CD4-positive, alpha-beta T cell treated with Interleukin-4 for 1 hour (primary cell): ENCODE measurements at regions not wholly inside any gene's neighbourhood (a gene's known extent, or its start where the extent isn't known, plus 50 kb on each side); places are given as distances from the start of the nearest gene placed in this dataset.
A peak's percentile ranks its signal among the peaks of the same experiment; 100 is the strongest.

ENCODE experiments used
- DNase-seq, 2 donors: peaks; one replicate each; pipeline ENCODE4 v3.0.0-alpha.2; 2020 to 2022

GRCh38 chr6:145370559-145370958, 364.8 kb downstream of the EPM2A start:
- DNase-seq = no peak

GRCh38 chr6:145372671-145373151, 362.6 kb downstream of the EPM2A start:
- DNase-seq = peak; percentile 12 to 64

DNA sequence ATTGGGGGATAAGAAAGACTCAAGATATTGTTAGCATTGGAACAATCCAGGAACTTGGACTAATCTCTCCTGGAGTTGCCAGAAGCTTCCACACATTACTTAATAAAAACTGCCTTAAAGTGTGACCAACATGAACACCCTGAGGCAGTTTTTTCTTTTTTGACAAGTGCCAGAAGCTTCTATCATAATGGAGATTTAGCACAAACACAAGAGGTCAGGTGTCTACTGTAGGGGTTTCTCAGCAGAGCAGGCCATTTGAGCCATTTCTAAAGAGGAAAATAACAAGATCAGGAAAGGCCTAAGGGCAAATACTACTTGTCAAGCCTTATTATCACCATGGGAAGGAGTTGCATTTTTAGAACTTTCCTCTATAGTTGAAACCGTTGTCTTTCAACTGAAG, 361.5 kb downstream of the EPM2A start:
- no peak for DNase-seq

DNA sequence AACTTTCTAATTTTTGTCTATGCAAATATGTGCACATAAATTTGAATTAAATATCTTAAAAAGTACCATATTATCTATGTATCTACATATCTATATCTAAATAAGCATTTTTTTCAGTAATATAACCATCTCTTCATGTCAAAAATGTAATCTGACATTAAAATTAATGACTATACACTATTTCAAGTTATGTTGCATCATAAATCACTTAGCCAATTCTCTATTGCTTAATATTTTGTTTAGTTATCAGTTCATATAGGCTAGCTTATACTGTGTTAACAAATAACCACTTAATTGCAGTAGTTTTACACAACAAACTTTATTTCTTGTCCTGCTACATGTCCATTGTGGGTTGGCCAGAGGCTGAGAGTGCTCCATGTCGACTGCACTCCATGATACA, 360.8 kb downstream of the EPM2A start:
- DNase-seq = no peak

- no peak for DNase-seq
These were observed 359.8 kb downstream of the EPM2A start for GRCh38 chr6:145375502-145375901.

DNA sequence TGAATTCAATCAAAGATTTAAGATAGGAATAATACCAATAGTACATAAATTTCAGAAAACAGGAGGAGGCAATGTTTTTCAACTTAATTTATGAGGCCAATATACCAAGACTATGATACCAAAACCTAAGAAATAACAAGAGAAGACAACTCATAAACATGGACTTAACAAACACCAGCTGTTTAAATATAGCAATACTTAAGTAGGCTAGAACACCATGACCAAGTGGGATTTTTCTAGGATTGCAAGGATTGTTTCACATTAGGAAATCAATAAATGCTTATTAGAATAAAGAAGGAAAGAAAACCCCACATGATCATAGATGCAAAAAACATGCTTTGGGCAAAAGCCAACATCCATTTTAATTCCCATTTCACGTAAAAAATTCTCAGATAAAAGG, 355.1 kb downstream of the EPM2A start:
- no peak for DNase-seq

DNA sequence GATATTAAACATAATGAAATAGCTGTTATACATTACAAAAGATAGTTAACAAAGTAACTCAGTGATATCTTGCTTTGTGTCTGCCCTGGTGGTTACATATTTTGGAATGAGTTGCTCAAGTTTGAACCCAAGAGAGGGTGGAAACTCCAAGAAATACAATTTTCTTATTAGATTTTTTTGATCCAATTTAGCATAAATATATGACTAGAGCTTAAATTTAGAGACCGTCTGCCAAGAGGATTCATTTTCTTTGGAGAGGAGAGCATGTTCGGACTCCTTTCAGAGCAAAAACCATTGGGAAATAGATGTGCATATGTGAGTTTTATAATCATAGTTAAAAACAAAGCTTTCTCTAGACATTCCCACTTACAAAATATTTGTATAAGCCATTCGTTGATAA, 353.4 kb downstream of the EPM2A start:
- no peak for DNase-seq

DNA sequence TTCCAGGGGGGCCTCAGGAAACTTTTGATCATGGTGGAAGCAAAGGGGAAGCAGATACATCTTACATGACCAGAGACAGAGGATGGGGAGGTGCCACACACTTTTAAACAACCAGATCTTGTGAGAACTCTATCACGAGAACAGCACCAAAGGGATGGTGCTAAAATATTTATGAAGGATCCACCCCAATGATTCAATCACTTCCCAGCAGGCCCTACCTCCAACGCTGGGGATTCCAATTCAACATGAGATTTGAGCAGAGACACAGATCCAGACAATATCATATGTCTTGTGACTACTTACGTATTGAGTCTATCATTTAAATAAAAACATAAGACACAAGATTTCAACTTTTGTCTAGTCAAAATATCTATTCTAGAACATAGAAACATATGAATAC, 351.9 kb downstream of the EPM2A start:
- no peak for DNase-seq

DNA sequence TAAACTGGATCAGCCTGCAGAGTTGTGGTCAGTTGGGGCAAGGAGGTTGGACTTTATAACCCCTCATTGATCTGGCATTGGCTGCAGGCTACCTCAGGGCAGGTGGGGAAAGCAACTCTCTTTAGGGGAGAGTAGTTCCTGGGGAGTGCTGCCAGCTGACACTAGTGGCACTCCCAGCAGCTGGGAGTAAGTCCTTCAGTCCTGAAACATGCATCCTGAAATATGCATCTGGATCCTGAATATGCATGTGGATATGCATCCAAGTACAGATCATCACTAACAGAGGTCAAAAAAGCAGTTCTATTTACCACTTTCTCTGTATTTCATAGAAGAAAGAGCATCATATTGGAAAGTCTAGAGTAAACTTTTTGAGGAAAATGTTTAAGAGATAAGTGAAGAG, 350.8 kb downstream of the EPM2A start:
- no peak for DNase-seq

DNA sequence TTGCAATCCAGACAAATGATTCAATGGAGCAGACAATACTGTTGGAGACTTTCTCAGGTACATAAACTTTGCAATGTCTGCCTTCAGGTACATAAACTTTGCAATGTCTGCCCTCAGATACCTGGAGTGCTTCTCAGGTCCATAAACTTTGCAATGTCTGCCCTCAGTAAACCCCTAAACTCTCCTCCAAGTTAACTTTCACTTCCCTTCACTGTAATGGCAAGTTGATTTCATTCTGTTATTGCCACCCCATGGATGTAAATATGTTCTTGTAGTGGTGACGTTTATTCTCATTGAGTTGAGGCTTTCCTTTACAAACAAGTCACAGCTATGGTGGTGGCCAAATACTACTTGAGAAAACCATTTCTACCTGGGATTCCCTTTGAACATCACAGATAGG, 338.8 kb downstream of the EPM2A start:
- DNase-seq = no peak

GRCh38 chr6:145400508-145400907, 334.8 kb downstream of the EPM2A start:
- no peak for DNase-seq

GRCh38 chr6:145405006-145405551, 330.2 kb downstream of the EPM2A start:
- DNase-seq = no peak

DNA sequence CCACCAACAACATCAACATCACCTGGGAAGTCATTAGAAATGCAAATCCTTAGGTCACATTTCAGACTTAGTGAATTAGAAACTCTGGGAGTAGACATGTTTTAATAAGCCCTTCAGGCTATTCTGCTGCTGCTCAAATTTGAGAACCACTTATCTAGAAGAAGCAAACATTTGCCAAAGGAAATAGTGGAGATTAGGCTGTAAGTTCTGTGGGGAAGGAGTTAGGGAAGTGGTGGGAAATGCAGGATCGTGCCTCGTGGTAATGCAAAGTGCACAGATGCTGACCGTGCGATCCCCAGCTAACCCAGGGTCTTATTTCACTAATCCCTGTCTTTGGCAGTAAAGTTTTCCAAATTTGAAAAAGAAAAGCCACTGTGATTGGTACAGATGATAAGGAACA, 328.5 kb downstream of the EPM2A start:
- no peak for DNase-seq

- no peak for DNase-seq
These were observed 319.7 kb downstream of the EPM2A start for GRCh38 chr6:145415616-145416015.

DNA sequence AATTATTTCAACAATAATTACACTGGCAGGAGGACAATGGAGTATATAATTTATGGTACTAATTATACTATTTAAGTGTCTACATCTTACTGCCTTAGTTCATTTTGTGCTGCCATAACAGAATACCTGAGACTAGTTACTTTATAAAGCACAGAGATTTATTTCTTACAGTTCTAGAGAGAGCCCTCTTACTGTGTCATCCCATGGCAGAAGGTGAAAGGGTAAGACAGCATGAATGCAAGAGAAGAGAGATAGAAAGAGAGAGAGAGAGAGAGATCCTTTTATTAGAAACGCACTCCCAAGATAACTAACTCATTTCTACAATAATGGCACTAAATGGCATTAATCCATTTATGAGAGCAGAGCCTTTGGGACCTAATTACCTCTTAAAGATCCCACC, 314.7 kb downstream of the EPM2A start:
- no peak for DNase-seq

DNA sequence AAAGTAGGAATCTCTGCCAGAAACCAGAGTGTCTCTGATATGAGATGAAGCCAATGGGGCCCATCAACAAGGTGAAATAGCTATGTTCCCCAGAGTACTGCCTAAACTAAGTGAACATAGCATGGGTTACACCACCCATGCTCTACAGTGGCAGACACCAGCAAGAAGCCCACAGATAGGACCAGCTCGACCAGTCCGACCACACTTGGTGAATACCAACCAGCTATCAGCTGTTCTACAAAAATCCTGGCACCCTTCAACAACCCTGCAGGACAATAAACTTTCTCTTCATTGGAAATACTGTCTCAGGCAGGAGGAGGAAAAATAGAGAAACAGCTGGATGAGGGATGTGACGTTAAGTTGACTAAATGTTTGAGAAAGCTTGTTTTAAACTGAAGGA, 311.4 kb downstream of the EPM2A start:
- DNase-seq = no peak

DNA sequence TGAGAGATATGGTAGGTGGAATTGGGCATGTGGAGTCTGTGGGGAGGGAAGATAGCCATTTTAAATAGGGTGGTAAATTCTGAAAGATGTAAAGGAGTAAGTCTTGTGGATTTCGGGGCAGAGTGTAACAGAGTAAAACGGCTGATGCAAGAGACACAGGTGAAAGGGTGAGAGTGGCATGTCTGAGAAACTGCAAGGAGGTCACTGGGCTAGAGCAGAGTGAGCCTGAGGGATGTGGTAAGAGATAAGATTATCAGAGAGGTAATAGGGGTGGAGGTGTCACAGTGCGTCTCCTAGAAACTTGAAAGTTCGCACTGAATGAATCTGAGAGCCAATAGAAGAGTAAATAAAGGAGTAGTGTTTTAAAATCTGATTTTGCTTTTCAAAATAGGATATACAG, 308.1 kb downstream of the EPM2A start:
- no peak for DNase-seq

DNA sequence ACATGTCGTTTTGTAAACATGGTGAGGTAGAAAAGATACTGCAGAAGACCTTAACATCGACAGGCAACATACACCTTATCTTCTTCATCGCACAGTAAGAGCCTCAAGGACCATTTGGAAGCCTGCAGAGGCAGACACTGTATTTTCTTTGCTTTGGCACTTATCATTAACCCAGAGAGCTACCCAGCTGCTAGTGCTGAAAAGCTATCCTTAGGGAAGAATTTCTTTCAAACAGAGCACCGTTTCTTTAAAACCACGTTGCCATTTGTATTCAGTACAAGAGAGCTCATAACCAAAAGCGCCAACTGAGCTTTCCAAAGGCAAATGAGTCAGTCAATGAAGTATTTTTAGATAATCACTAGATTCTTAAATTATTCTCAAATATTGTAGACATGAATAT, 306.6 kb downstream of the EPM2A start:
- DNase-seq = no peak

GRCh38 chr6:145442110-145442509, 293.2 kb downstream of the EPM2A start:
- no peak for DNase-seq

DNA sequence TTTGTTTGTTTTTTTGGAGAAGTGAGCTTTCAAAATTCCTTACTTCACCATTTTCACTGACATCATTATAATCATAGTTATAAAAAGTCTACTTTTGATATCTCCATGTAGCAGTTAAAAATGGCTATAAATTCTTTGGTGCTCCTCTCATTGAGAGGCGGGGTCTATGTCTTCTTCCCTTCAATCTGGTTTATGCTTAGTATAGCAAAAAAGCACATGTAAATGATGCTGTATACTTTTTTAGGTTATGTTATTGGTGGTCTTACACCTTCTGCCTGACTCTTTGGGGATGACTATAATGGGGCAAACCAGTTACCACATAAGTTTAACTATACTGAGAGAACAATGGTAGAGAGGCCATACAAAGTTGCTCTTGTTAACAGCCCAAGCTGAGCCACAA, 289.6 kb downstream of the EPM2A start:
- no peak for DNase-seq

DNA sequence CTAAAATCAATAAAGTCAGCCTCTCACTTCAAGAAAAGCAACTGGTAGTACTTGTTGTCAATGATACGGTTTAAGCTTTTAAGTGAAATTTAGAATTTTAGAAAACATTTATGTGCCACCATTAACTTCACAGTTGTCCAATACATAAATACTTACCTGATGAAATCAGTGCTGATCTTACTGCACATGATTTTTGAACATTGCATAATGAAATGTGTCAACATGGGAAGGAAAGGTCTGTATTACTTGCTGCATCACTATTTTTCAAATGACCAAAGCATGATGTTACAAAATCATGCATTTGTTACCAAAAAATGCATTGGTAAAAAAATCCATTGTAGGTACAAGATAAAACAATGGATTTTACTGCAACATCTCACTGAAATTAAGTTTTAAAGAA, 284.3 kb downstream of the EPM2A start:
- no peak for DNase-seq

DNA sequence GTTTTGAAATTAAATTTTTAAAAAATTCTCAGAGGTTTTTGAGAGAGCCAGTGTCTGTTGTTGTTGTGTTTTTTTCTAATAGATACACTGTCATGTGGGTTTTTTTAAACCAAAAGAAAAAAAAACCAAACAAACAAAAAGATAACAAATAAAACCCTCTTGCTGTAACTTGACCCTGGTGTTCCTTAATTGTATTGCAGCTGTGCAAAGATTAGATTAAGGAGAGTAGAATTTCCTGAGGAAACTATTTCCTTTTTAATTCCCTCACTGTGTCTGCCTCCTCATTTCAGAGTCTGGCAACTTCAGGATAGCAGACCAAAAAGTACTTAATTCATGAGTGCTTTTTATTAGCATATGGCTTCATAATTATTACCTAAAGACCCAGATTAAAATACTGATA, 281.9 kb downstream of the EPM2A start:
- DNase-seq = no peak

- no peak for DNase-seq
These were observed 281.3 kb downstream of the EPM2A start for GRCh38 chr6:145454006-145454405.

DNA sequence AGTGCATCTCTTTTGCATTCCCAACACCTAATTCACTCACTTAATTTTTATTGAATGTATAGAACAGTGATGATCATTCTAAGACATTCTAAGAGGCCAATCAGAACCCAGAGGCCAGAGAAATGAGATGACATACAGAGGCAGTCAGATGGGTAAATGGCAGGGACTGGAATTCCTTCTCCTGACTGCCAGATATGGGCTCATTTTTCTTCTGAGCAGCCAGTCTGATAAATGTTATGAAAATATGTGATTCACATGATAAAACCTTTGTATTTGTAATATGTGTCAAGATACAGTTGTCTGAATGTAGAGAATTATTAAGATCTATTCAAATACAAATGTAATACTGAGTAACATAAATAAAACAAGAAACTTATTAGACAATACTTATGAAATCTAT, 277.8 kb downstream of the EPM2A start:
- no peak for DNase-seq

GRCh38 chr6:145468534-145468933, 266.8 kb downstream of the EPM2A start:
- no peak for DNase-seq

DNA sequence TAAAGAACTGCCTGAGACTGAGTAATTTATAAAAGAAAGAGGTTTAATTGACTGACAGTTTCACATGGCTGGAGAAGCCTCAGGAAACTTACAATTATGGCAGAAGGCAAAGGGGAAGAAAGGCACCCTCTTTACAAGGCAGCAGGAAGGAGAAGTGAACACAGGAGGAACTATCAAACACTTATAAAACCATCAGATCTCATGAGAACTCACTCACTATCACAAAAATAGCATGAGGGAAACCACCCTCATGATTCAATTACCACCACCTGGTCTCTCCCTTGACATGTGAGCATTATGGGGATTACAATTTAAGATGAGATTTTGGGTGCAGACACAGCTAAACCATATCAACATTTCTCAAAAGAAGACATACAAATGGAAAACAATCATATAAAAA, 266.3 kb downstream of the EPM2A start:
- no peak for DNase-seq
